HepG2 (cell line): ENCODE measurements at regions not wholly inside any gene's neighbourhood (a gene's known extent, or its start where the extent isn't known, plus 50 kb on each side); places are given as distances from the start of the nearest gene placed in this dataset.
"Not testable (repeated sequence)": the region's sequence is repeated elsewhere in the genome, so short reads cannot be mapped to it uniquely, and the experiment has no call there.

Experiments
- ATAC-seq: fragments of 200-7000 bp; cut with Tn5 transposase; 3 replicates; pipeline ENCODE4 v1.9.1; 2020; ENCODE audit warnings: mild to moderate bottlenecking, moderate library complexity
- BruUV-seq: library from RNA; stranded (reverse); fragments of 400-500 nt; replicated peaks from 2 replicates; lab custom pipeline; 2021; lab: Mats Ljungman, UMichigan
- CTCF ChIA-PET: fragments of 300-600 bp; formaldehyde crosslinking; extraction: SDS; loops from one replicate; lab custom pipeline; 2021; ENCODE audit warnings: low total read pairs, inconsistent platforms, low intra/inter-chr PET ratio; lab: Yijun Ruan, JAX
- POLR2A ChIA-PET: fragments of 350-600 bp; sonication (Branson Sonifier 250); formaldehyde crosslinking; loops from one replicate; lab custom pipeline; 2020; ENCODE audit warnings: antibody characterized with exemption, inconsistent platforms; lab: Yijun Ruan, JAX
- DNase-seq: peaks from one replicate; pipeline ENCODE4 v3.0.0-alpha.2; 2015; ENCODE audit warnings: low spot score
- FAIRE-seq: peaks from 3 replicates; lab custom pipeline; 2011; peaks lifted over from hg19 to GRCh38; lab: Jason Lieb, UNC
- H2AFZ ChIP-seq: one replicate; pipeline ENCODE4 v1.6.1; 2011; ENCODE audit warnings: low read length, inconsistent platforms
- H3K27ac ChIP-seq: fragments of 300-600 bp; 3 replicates; pipeline ENCODE4 v1.8.0; 2011; ENCODE audit warnings: mixed run types, mild to moderate bottlenecking, mixed read lengths, low read length, inconsistent platforms; ENCODE audit not compliant: insufficient read depth; ENCODE audit errors: extremely low read length
- H3K27me3 ChIP-seq, 2 experiments: fragments of 200-600 bp in 1 of 2; 2 replicates in 1 of 2; 3 replicates in 1 of 2; pipeline versions ENCODE4 v1.6.0 to v1.8.0; 2011; ENCODE audit warnings: low read length in 2 of 2, mild to moderate bottlenecking in 2 of 2, moderate library complexity in 2 of 2, inconsistent platforms in 1 of 2; ENCODE audit not compliant: insufficient read depth in 2 of 2, control insufficient read depth in 1 of 2
- H3K36me3 ChIP-seq, 2 experiments: fragments of 200-600 bp in 1 of 2; replicated peaks in 1 of 2; 2 replicates in 1 of 2; 3 replicates in 1 of 2; pipeline versions ENCODE4 v1.5.1 to v1.8.0; 2011; ENCODE audit warnings: low read length in 2 of 2, inconsistent platforms in 1 of 2; ENCODE audit not compliant: insufficient read depth in 2 of 2, control insufficient read depth in 1 of 2
- H3K4me1 ChIP-seq: 2 replicates; pipeline ENCODE4 v1.5.1; 2012; ENCODE audit warnings: low read length, inconsistent platforms; ENCODE audit not compliant: insufficient read depth
- H3K4me2 ChIP-seq: 2 replicates; pipeline ENCODE4 v1.6.0; 2011; ENCODE audit warnings: low read depth, low read length, inconsistent platforms
- H3K4me3 ChIP-seq, 3 experiments: fragments of 200-600 bp in 1 of 3; sonication (generic), shearing (Covaris generic) in 1 of 3; replicated peaks in 1 of 3; 2 replicates each; pipeline ENCODE4 v1.5.1; 2011 to 2016; ENCODE audit warnings: low read length in 3 of 3, inconsistent platforms in 2 of 3, low read depth in 2 of 3, mild to moderate bottlenecking in 2 of 3, control low read depth in 1 of 3, mixed read lengths in 1 of 3; ENCODE audit not compliant: insufficient read depth in 1 of 3
- H3K79me2 ChIP-seq: one replicate; pipeline ENCODE4 v1.6.1; 2011; ENCODE audit warnings: low read length, inconsistent platforms; ENCODE audit not compliant: insufficient read depth
- H3K9ac ChIP-seq: 2 replicates; pipeline ENCODE4 v1.6.0; 2011; ENCODE audit warnings: mild to moderate bottlenecking, low read depth, low read length, inconsistent platforms; ENCODE audit not compliant: insufficient read depth
- H3K9me3 ChIP-seq: 2 replicates; pipeline ENCODE4 v1.5.1; 2012; ENCODE audit warnings: mild to moderate bottlenecking, low read length
- H4K20me1 ChIP-seq: 2 replicates; pipeline ENCODE4 v1.6.0; 2011; ENCODE audit warnings: inconsistent platforms, mild to moderate bottlenecking, low read length, moderate library complexity; ENCODE audit not compliant: insufficient read depth
- ATF7-NPFF ChIP-seq: sonication (generic); formaldehyde crosslinking; IDR thresholded peaks from 2 replicates; pipeline ENCODE4 v1.8.1; 2023; ENCODE audit warnings: mild to moderate bottlenecking, low read depth, missing genetic modification reagents, moderate library complexity
- NFRKB ChIP-seq: fragments of 450-650 bp; IDR thresholded peaks from 2 replicates; pipeline ENCODE4 v1.6.1; 2017
- ZFP41 ChIP-seq: sonication (generic); formaldehyde crosslinking; IDR thresholded peaks from 2 replicates; pipeline ENCODE4 v1.4.0; 2020; ENCODE audit warnings: mild to moderate bottlenecking, missing genetic modification reagents, borderline replicate concordance
- ZNF446 ChIP-seq: sonication (generic); formaldehyde crosslinking; IDR thresholded peaks from 2 replicates; pipeline ENCODE4 v1.5.0; 2020; ENCODE audit warnings: mild to moderate bottlenecking, missing genetic modification reagents
- ZNF562 ChIP-seq: sonication (generic); formaldehyde crosslinking; IDR thresholded peaks from 2 replicates; pipeline ENCODE4 v1.8.0; 2022; ENCODE audit warnings: missing genetic modification reagents, borderline replicate concordance
- WGBS: methylation state at CpG from one replicate; pipeline ENCODE4 v1.1.6; 2017; ENCODE audit warnings: low lambda C conversion rate; 5-methylcytosine and 5-hydroxymethylcytosine counted together
- in situ Hi-C: cut with HindIII; loops from 2 replicates; pipeline ENCODE4 v1.10.0; 2017; ENCODE audit warnings: low pct_unique_long_range_greater_than_20kb; ENCODE audit not compliant: extremely low pct_ligation_motif_present
- intact Hi-C: fragments of 100-400 bp; cut with micrococcal nuclease; formaldehyde crosslinking; loops from one replicate; pipeline ENCODE4 v1.10.0; 2022; ENCODE audit not compliant: unreplicated experiment
- TF ChIP-seq, protein P1 (sequence below): sonication (generic); formaldehyde crosslinking; IDR thresholded peaks from 2 replicates; pipeline ENCODE4 v1.4.0; 2020; ENCODE audit warnings: mild to moderate bottlenecking, missing genetic modification reagents
- TF ChIP-seq, protein P2 (sequence below): sonication (generic); formaldehyde crosslinking; IDR thresholded peaks from 2 replicates; pipeline ENCODE4 v1.5.0; 2020; ENCODE audit warnings: missing genetic modification reagents

DNA sequence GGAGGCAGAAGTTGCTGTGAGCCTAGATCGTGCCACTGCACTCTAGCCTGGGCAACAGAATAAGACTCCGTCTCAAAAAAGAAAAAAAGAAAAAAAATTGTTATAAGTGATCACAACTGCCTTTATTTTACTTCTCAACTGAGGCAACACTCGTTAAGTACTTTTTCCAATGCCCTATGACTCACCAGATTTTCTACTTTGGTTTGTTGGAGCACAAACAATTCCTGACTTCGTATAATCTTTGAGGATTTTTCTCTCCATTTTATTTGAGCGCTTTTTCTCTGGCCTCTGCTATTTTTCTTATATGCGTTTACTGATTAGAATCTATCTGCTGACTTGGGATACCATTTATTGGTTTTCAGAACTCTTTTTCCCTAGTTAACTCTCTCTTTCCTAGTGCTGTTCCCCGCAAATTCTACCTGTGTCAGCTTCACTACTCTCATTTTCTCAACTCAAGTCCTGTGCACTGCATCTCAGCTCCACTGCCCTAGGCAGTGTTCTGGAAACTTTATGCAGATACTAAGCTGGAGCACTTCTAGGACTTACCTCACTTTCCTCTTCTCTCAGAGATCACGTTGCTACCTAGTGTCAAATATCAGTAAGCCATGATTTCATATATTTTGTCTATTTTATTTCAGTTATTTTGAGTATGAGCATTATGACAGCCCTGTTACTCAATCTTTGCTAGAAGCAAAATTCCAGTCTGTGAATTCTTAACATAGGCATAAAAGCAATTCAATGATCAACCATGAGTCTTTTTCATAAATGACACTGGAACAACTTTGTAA, 1120.1 kb upstream of the CITED2 start (continued):
- TF ChIP-seq ZNF562 (CRISPR knock-in tag) (no peak), NFRKB (no peak), ATF7-NPFF (CRISPR knock-in tag) (no peak), ZFP41 (no peak), ZNF446 (CRISPR knock-in tag) (no peak)
- TF ChIP-seq, protein P1, sequence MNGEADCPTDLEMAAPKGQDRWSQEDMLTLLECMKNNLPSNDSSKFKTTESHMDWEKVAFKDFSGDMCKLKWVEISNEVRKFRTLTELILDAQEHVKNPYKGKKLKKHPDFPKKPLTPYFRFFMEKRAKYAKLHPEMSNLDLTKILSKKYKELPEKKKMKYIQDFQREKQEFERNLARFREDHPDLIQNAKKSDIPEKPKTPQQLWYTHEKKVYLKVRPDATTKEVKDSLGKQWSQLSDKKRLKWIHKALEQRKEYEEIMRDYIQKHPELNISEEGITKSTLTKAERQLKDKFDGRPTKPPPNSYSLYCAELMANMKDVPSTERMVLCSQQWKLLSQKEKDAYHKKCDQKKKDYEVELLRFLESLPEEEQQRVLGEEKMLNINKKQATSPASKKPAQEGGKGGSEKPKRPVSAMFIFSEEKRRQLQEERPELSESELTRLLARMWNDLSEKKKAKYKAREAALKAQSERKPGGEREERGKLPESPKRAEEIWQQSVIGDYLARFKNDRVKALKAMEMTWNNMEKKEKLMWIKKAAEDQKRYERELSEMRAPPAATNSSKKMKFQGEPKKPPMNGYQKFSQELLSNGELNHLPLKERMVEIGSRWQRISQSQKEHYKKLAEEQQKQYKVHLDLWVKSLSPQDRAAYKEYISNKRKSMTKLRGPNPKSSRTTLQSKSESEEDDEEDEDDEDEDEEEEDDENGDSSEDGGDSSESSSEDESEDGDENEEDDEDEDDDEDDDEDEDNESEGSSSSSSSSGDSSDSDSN (CRISPR knock-in tag): no peak
- TF ChIP-seq, protein P2, sequence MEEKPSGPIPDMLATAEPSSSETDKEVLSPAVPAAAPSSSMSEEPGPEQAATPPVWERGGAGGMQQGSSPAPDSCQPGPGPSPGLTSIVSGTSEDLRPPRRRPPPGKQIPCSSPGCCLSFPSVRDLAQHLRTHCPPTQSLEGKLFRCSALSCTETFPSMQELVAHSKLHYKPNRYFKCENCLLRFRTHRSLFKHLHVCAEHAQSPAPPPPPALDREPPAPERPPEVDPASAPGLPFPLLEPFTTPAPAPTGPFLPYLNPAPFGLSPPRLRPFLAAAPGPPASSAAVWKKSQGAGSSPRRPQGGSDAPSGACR: no peak

DNA sequence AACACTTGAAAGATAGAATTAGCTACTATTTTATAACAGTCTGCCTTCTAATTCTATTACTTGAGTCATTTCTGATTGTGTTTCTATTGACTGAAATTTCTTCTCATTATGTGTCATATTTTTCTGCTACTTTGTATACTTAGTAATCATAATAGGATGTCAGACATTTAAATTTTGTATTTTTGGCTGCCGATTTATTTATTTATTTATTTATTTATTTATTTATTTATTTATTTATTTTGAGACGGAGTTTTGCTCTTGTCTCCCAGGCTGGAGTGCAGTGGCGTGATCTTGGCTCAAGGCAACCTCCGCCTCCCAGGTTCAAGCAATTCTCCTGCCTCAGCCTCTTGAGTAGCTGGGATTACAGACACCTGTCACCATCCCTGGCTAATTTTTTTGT, 1119.0 kb upstream of the CITED2 start:
- H3K4me1 ChIP-seq, H3K9ac ChIP-seq, H4K20me1 ChIP-seq, H3K27ac ChIP-seq, H2AFZ ChIP-seq, FAIRE-seq, BruUV-seq, in situ Hi-C loops, H3K4me3 ChIP-seq, ATAC-seq, H3K4me2 ChIP-seq, DNase-seq, CTCF ChIA-PET, H3K79me2 ChIP-seq, POLR2A ChIA-PET, H3K36me3 ChIP-seq, H3K27me3 ChIP-seq: not testable (repeated sequence)
- intact Hi-C loops: loop anchor here (5.0 kb wide), 1 partner anchor 429 kb away; no protein-coding TSS in a partner anchor
- peaks cover 52% of the 10 kb centered on the region for H3K9me3 ChIP-seq
- 44% methylated on average over 4 of the region's 4 CpGs for WGBS
